ENCODE measurements at regions not wholly inside any gene's neighbourhood (a gene's known extent, or its start where the extent isn't known, plus 50 kb on each side); places are given as distances from the start of the nearest gene placed in this dataset.

DNA sequence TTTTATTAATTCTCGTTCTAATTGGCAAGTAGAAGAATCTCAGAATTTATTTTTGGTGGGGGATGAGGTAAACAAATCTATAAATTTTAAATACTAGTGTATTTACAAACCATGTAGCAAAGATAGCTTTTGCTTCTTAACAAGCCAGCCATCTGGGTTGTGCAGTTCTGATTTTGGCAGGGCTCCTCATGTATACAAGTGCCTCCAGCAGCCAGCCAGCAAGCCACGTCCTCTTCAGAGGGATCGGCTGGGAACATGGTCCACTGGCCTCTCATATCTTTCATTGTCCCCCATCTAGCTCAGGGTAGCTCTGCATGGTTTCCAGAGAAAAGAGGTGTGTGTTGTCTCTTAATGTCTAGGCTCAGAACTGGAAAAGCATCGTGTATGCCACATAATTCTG lies 659.1 kb downstream of the MRPL39 start:
- TF ChIP-seq, protein P1, sequence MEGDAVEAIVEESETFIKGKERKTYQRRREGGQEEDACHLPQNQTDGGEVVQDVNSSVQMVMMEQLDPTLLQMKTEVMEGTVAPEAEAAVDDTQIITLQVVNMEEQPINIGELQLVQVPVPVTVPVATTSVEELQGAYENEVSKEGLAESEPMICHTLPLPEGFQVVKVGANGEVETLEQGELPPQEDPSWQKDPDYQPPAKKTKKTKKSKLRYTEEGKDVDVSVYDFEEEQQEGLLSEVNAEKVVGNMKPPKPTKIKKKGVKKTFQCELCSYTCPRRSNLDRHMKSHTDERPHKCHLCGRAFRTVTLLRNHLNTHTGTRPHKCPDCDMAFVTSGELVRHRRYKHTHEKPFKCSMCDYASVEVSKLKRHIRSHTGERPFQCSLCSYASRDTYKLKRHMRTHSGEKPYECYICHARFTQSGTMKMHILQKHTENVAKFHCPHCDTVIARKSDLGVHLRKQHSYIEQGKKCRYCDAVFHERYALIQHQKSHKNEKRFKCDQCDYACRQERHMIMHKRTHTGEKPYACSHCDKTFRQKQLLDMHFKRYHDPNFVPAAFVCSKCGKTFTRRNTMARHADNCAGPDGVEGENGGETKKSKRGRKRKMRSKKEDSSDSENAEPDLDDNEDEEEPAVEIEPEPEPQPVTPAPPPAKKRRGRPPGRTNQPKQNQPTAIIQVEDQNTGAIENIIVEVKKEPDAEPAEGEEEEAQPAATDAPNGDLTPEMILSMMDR (IDR thresholded peaks at IDR 0.05; ENCODE audit: control insufficient read depth, insufficient read depth, low read depth, low read length, missing control alignments) = no peak
- DNase-seq (ENCODE audit: low read depth) = no peak
- no peak overlapping the region for H3K4me3 ChIP-seq (ENCODE audit: control insufficient read depth, low read depth, low read length)

DNA sequence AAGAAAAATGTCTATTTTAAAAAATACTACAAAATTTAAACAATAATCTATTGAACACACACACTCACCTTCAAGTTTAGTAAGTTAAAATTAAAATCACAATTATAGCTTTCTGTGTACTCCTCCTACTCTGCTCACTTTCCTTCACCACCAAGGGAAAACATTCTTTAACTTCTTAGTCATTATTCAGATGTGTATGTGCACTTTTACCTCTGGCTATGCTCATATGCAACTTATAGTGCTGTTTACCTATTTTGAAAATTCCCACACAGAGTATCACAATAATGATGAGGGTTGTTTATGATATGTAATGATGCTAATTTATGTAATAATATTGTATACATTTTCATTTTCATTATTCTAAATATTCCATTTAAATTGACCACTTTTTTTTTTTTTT lies 661.4 kb downstream of the MRPL39 start:
- H3K4me3 ChIP-seq (ENCODE audit: control insufficient read depth, low read depth, low read length) = no peak overlapping the region
- DNase-seq (ENCODE audit: low read depth) = no peak
- TF ChIP-seq, protein P1 (IDR thresholded peaks at IDR 0.05; ENCODE audit: control insufficient read depth, insufficient read depth, low read depth, low read length, missing control alignments) = no peak

DNA sequence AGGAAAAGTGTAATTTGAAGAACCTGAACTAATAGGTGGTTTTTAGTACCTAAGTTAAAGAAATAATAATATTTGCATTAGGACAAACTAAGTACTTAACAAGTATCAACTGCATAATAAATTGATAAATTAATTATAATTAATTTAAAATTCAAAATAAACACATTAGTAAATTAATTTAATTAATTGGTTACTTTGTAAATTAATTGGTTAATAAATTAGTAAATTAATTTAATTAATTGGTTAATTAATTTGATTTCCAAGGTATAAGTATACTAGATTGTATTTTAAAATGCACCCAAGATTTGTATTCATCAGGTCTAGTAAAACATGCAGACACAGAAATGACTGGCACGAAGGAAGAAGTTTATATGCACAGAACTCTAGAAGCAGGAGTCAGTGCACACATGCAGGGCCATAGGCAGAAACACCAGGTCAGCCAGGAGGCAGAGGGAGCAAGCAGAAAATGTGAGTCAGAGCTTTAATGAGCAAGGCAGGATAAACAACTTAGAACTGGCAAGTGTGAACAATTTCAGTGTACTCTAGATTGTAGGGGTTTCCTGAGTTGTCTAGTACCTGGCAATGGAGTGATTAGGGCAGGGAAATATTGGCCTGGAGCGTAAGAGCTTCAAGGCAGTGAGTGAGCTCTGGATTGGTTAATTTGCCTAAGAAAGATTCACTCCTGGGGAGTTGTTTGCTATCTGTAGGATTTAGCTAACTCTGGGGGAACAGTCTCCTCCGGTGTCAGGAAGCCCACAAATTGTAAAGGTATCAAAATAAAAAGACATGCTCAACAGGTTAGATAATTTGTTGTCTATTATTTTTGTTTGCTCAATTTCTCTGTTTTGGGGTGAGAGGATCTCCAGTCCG lies 665.7 kb downstream of the MRPL39 start:
- no peak for DNase-seq (ENCODE audit: low read depth)
- TF ChIP-seq, protein P1 (IDR thresholded peaks at IDR 0.05; ENCODE audit: control insufficient read depth, insufficient read depth, low read depth, low read length, missing control alignments) = no peak
- no peak overlapping the region for H3K4me3 ChIP-seq (ENCODE audit: control insufficient read depth, low read depth, low read length)

DNA sequence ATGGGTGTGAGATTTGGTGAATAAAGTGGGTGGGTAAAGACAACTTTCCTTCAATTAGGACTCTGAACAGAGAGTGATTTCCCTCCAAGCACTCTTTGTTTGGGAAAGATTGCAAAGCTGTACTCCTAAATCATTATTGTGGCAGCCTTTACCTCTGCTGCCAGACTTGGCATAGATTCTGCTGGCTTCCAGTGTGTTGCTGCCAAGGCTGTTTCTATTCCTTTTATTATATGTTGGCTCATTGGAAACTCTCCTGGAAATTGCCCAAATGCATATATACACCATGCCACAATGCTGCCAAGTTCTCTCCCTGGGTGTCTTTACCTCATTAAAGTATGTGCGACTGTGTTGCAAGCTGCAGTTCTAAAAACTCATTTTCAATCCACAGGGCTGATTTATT lies 668.0 kb downstream of the MRPL39 start:
- TF ChIP-seq, protein P1 (IDR thresholded peaks at IDR 0.05; ENCODE audit: control insufficient read depth, insufficient read depth, low read depth, low read length, missing control alignments) = no peak
- no peak overlapping the region for H3K4me3 ChIP-seq (ENCODE audit: control insufficient read depth, low read depth, low read length)
- no peak for DNase-seq (ENCODE audit: low read depth)

DNA sequence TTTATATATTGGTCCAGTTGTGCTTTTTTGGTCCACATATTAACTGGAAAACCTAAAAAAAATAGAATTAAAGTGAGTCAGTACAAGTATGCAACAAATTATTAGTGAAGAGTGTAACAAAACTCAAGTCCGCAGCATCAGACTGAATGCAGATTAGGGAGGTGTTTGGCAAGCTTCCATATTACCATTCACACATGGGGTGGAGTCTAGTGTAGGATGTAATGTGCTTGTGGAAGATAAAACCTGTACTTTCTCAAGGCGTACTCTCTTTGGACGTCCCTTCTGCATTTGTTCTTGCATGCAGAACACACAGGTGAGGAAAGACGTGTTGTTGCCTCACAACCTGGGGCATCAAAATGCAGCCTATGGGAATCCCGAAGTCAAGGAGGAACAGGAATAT lies 668.7 kb downstream of the MRPL39 start:
- H3K4me3 ChIP-seq (ENCODE audit: control insufficient read depth, low read depth, low read length) = no peak overlapping the region
- DNase-seq (ENCODE audit: low read depth) = no peak
- TF ChIP-seq, protein P1 (IDR thresholded peaks at IDR 0.05; ENCODE audit: control insufficient read depth, insufficient read depth, low read depth, low read length, missing control alignments) = no peak

DNA sequence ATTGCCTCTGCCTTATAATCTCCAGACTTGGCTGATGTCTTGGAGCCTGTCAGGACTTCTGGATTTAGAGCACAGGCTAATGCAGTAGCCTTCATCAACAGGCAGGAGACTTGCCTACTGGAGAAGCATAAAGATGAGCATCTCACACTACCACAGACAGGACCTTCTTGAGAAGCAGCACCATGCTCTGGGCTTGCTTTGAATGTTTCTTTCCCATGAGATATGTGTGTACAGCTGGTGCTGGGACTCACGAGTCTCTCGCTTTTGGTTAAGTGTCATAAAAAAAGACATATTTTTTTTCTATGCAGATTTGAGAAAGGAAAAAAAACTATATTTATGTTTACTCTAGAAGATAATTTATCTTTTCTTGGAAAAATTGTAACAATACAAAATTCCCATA lies 671.3 kb downstream of the MRPL39 start:
- no peak for DNase-seq (ENCODE audit: low read depth)
- TF ChIP-seq, protein P1 (IDR thresholded peaks at IDR 0.05; ENCODE audit: control insufficient read depth, insufficient read depth, low read depth, low read length, missing control alignments) = no peak
- no peak overlapping the region for H3K4me3 ChIP-seq (ENCODE audit: control insufficient read depth, low read depth, low read length)

Data from AG09309 (cell line).